PFSK-1 (cell line): ENCODE measurements at regions not wholly inside any gene's neighbourhood (a gene's known extent, or its start where the extent isn't known, plus 50 kb on each side); places are given as distances from the start of the nearest gene placed in this dataset.

ENCODE experiments used
- FOXP2 ChIP-seq: optimal IDR thresholded peaks from 2 replicates; pipeline ENCODE3; 2011; ENCODE audit warnings: borderline replicate concordance, control low read depth, inconsistent platforms; ENCODE audit not compliant: insufficient read depth; ENCODE audit errors: extremely low read length, extremely low read depth
- POLR2AphosphoS5 ChIP-seq: IDR thresholded peaks from 2 replicates; pipeline ENCODE4 v1.6.1; 2012; ENCODE audit warnings: low read depth, mild to moderate bottlenecking, control low read depth, low read length, moderate library complexity
- REST ChIP-seq, 2 experiments: IDR thresholded peaks; 2 replicates each; pipeline versions ENCODE4 v1.6.1 to v1.8.0; 2011 to 2012; ENCODE audit warnings: low read depth in 2 of 2, low read length in 2 of 2, control low read depth in 1 of 2, inconsistent platforms in 1 of 2, mild to moderate bottlenecking in 1 of 2, moderate library complexity in 1 of 2; ENCODE audit not compliant: insufficient read depth in 1 of 2
- SIN3A ChIP-seq: IDR thresholded peaks from 2 replicates; pipeline ENCODE4 v1.6.1; 2012; ENCODE audit warnings: mild to moderate bottlenecking, low read length, moderate library complexity, borderline replicate concordance; ENCODE audit not compliant: insufficient read depth
- TAF1 ChIP-seq: IDR thresholded peaks from 2 replicates; pipeline ENCODE4 v1.6.1; 2012; ENCODE audit warnings: low read length, control low read depth, borderline replicate concordance; ENCODE audit not compliant: insufficient read depth

- TF ChIP-seq REST (IDR thresholded peaks at IDR 0.05; ENCODE audit: insufficient read depth in 1 of 2, low read depth in 2 of 2, low read length in 2 of 2), result no peak
- TF ChIP-seq FOXP2, result no peak
- no peak for TF ChIP-seq SIN3A
- TF ChIP-seq POLR2AphosphoS5, result no peak
- no peak for TF ChIP-seq TAF1
Measured at GRCh38 chr13:47249266-47249665, 352.4 kb upstream of the HTR2A start.

DNA sequence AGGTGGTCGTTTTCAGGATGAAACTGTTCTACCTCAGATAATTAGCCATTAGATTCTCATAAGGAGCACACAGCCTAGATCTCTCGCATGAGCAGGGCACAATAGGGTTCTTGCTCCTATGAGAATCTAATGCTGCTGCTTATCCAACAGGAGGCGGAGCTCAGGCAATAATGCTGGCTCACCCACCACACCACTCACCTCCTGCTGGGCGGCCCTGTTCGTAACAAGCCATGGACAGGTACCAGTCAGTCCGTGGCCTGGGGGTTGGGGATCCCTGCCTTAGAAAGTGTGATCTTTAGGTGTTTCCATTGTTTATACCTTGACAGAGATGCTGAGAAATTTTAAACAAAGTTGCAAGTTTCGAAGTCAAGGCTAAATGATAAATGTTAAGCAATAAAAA lies 344.6 kb upstream of the HTR2A start:
- TF ChIP-seq SIN3A, result no peak
- no peak for TF ChIP-seq REST (IDR thresholded peaks at IDR 0.05; ENCODE audit: insufficient read depth in 1 of 2, low read depth in 2 of 2, low read length in 2 of 2)
- TF ChIP-seq FOXP2, result no peak
- no peak for TF ChIP-seq POLR2AphosphoS5
- TF ChIP-seq TAF1, result no peak

DNA sequence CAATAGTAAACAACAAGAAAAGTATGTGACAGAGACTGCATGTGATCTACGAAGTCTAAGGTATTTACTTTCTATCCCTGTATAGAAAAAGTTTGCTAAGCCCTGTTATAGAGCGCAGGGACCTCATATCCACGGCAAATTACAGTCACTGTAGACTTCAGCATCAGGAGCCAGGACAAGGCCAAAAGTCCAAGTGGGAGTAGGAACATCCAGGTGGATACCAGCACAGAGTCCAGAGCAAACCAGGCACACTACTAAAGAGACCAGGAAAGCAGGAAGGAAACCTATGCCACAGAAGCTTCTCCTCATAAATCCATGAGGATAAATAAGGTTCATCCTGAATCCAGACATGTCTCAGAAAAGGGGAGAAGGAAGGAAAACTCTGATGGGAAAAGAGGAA lies 342.2 kb upstream of the HTR2A start:
- no peak for TF ChIP-seq FOXP2
- no peak for TF ChIP-seq TAF1
- no peak for TF ChIP-seq SIN3A
- no peak for TF ChIP-seq REST (IDR thresholded peaks at IDR 0.05; ENCODE audit: insufficient read depth in 1 of 2, low read depth in 2 of 2, low read length in 2 of 2)
- TF ChIP-seq POLR2AphosphoS5, result no peak

- TF ChIP-seq REST (IDR thresholded peaks at IDR 0.05; ENCODE audit: insufficient read depth in 1 of 2, low read depth in 2 of 2, low read length in 2 of 2) (no peak), TAF1 (no peak), SIN3A (no peak), POLR2AphosphoS5 (no peak), FOXP2 (no peak)
Measured at GRCh38 chr13:47237571-47237970, 340.7 kb upstream of the HTR2A start.

DNA sequence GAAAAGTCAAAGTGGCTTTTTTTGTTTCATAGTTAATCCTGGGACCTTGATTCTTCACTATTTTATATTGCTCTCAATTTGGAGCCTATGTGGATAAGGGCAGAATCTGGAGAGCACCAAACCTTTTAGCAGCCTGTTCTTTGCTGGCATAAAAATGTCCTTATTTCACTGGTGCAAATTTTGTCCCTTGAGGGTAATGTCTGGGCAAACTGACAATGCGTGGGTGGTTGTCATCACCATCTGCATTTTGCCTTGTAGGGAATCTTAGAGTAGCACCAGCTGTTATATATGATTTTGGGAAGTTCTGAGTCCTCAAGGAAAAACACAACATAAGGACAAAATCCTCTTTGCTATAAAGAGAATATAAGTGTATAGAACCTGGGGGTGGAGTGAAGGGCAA lies 336.9 kb upstream of the HTR2A start:
- TF ChIP-seq POLR2AphosphoS5 (no peak), FOXP2 (no peak), SIN3A (no peak)
